K562 (cell line): ENCODE measurements at regions not wholly inside any gene's neighbourhood (a gene's known extent, or its start where the extent isn't known, plus 50 kb on each side); places are given as distances from the start of the nearest gene placed in this dataset.

Source experiments
- ATAC-seq: fragments of 200-7000 bp; cut with Tn5 transposase; 3 replicates; pipeline ENCODE4 v1.9.1; 2020; ENCODE audit warnings: moderate library complexity
- BruUV-seq: library from RNA; stranded (reverse); fragments of 400-500 nt; replicated peaks from 2 replicates; lab custom pipeline; 2021; lab: Mats Ljungman, UMichigan
- CTCF ChIA-PET: fragments of 300-600 bp; formaldehyde crosslinking; extraction: SDS; loops from one replicate; lab custom pipeline; 2021; ENCODE audit warnings: low intra/inter-chr PET ratio; lab: Yijun Ruan, JAX
- POLR2A ChIA-PET: fragments of 300-600, 350-650 bp; sonication (Branson Sonifier 250); formaldehyde crosslinking; extraction: SDS; loops from one replicate; lab custom pipeline; 2021; ENCODE audit warnings: antibody characterized with exemption, inconsistent platforms; lab: Yijun Ruan, JAX
- DNase-seq, 4 experiments: peaks; one replicate each; pipeline versions ENCODE4 v3.0.0 to v3.0.0-alpha.2; 2011 to 2018; ENCODE audit warnings: low spot score in 3 of 4, mixed read lengths in 3 of 4; ENCODE audit errors: extremely low read depth in 1 of 4
- FAIRE-seq: peaks from 2 replicates; lab custom pipeline; 2011; peaks lifted over from hg19 to GRCh38; lab: Jason Lieb, UNC
- H2AFZ ChIP-seq: 2 replicates; pipeline ENCODE4 v1.6.0; 2011; ENCODE audit warnings: low read depth, low read length, control low read depth, inconsistent platforms
- H3K27ac ChIP-seq: fragments of 200-600 bp; 3 replicates; pipeline ENCODE4 v1.8.0; 2011; ENCODE audit warnings: low read depth, mild to moderate bottlenecking, control low read depth, inconsistent platforms, low read length, moderate library complexity, mixed read lengths; ENCODE audit errors: extremely low read depth
- H3K27me3 ChIP-seq, 2 experiments: fragments of 300-600 bp in 1 of 2; 2 replicates in 1 of 2; 3 replicates in 1 of 2; pipeline versions ENCODE4 v1.6.0 to v1.8.0; 2011; ENCODE audit warnings: inconsistent platforms in 2 of 2, low read length in 2 of 2, mild to moderate bottlenecking in 1 of 2, mixed read lengths in 1 of 2, moderate library complexity in 1 of 2; ENCODE audit not compliant: control insufficient read depth in 2 of 2, insufficient read depth in 2 of 2
- H3K36me3 ChIP-seq: fragments of 300-600 bp; 3 replicates; pipeline ENCODE4 v1.8.0; 2011; ENCODE audit warnings: mild to moderate bottlenecking, low read length, inconsistent platforms; ENCODE audit not compliant: control insufficient read depth, insufficient read depth
- H3K4me1 ChIP-seq, 2 experiments: fragments of 200-600 bp in 1 of 2; replicated peaks in 1 of 2; 2 replicates in 1 of 2; 3 replicates in 1 of 2; pipeline versions ENCODE4 v1.5.1 to v1.8.0; 2011; ENCODE audit warnings: inconsistent platforms in 2 of 2, low read length in 2 of 2, mild to moderate bottlenecking in 1 of 2, mixed read lengths in 1 of 2, moderate library complexity in 1 of 2; ENCODE audit not compliant: control insufficient read depth in 2 of 2, insufficient read depth in 2 of 2
- H3K4me2 ChIP-seq: 2 replicates; pipeline ENCODE4 v1.6.1; 2011; ENCODE audit warnings: low read length, control low read depth, inconsistent platforms, mixed read lengths; ENCODE audit not compliant: insufficient read depth
- H3K4me3 ChIP-seq: fragments of 200-600 bp; sonication (generic), shearing (Covaris generic); 2 replicates; pipeline ENCODE4 v1.5.1; 2016; ENCODE audit warnings: control low read depth, inconsistent platforms
- H3K79me2 ChIP-seq: fragments of 200-600 bp; 3 replicates; pipeline ENCODE4 v1.8.0; 2011; ENCODE audit warnings: low read length, inconsistent platforms; ENCODE audit not compliant: control insufficient read depth, insufficient read depth
- H3K9ac ChIP-seq, 2 experiments: 2 replicates each; pipeline versions ENCODE4 v1.6.0 to v1.6.1; 2011; ENCODE audit warnings: low read depth in 2 of 2, low read length in 2 of 2, control low read depth in 1 of 2, inconsistent platforms in 1 of 2, mild to moderate bottlenecking in 1 of 2, mixed read lengths in 1 of 2; ENCODE audit not compliant: insufficient read depth in 1 of 2
- H3K9me1 ChIP-seq: one replicate; pipeline ENCODE4 v1.6.0; 2011; ENCODE audit warnings: inconsistent platforms, mild to moderate bottlenecking, low read length, moderate library complexity; ENCODE audit not compliant: control insufficient read depth, insufficient read depth
- H3K9me3 ChIP-seq: replicated peaks from 2 replicates; pipeline ENCODE4 v1.5.1; 2011; ENCODE audit warnings: low read depth, low read length, inconsistent platforms; ENCODE audit not compliant: control insufficient read depth, insufficient read depth
- H4K20me1 ChIP-seq: replicated peaks from 2 replicates; pipeline ENCODE4 v1.6.1; 2011; ENCODE audit warnings: low read length, inconsistent platforms, mixed read lengths; ENCODE audit not compliant: control insufficient read depth, insufficient read depth
- BHLHE40 ChIP-seq: IDR thresholded peaks from 2 replicates; pipeline ENCODE4 v1.6.1; 2011; ENCODE audit warnings: low read length, improper control_type of control experiment
- CBX1 ChIP-seq: sonication (generic); IDR thresholded peaks from 2 replicates; pipeline ENCODE4 v1.6.1; 2016; ENCODE audit warnings: antibody characterized with exemption, low read depth, mild to moderate bottlenecking
- MCM3 ChIP-seq: fragments of 450-650 bp; IDR thresholded peaks from 2 replicates; pipeline ENCODE4 v1.6.1; 2016
- NR2F6 ChIP-seq: fragments of 450-650 bp; formaldehyde crosslinking; IDR thresholded peaks from 2 replicates; pipeline ENCODE4 v1.4.0; 2020; ENCODE audit warnings: mild to moderate bottlenecking
- POLR2AphosphoS2 ChIP-seq: IDR thresholded peaks from 2 replicates; pipeline ENCODE4 v1.6.1; 2012; ENCODE audit warnings: low read length, improper control_type of control experiment
- POLR3G ChIP-seq: IDR thresholded peaks from 2 replicates; pipeline ENCODE4 v1.6.1; 2011; ENCODE audit not compliant: insufficient read length, insufficient replicate concordance; ENCODE audit errors: extremely low read depth
- RCOR1 ChIP-seq, 2 experiments: IDR thresholded peaks; 2 replicates each; pipeline ENCODE4 v1.6.1; 2012; ENCODE audit warnings: low read depth in 2 of 2, low read length in 2 of 2, borderline replicate concordance in 1 of 2, improper control_type of control experiment in 1 of 2
- SP2 ChIP-seq: IDR thresholded peaks from 2 replicates; pipeline ENCODE4 v1.6.1; 2011; ENCODE audit warnings: mild to moderate bottlenecking, low read depth, low read length, moderate library complexity; ENCODE audit not compliant: poor library complexity, severe bottlenecking; ENCODE audit errors: extremely low read depth
- SRSF7 ChIP-seq: fragments of 200-400 bp; formaldehyde crosslinking; optimal IDR thresholded peaks from 2 replicates; pipeline ENCODE3; 2017; ENCODE audit warnings: mild to moderate bottlenecking, low read depth, low read length
- TCF7L2 ChIP-seq: fragments of 150-350 bp; IDR thresholded peaks from 2 replicates; pipeline ENCODE4 v1.6.1; 2016; ENCODE audit warnings: low read depth, mild to moderate bottlenecking, low read length, moderate library complexity
- ZKSCAN8 ChIP-seq: fragments of 200-800 bp; sonication (Bioruptor generic); IDR thresholded peaks from 2 replicates; pipeline ENCODE4 v1.6.1; 2016; ENCODE audit warnings: missing genetic modification characterization, missing compliant biosample characterization
- ZNF143 ChIP-seq: sonication (generic); formaldehyde crosslinking; IDR thresholded peaks from 2 replicates; pipeline ENCODE4 v1.9.0; 2022; ENCODE audit warnings: mild to moderate bottlenecking, missing genetic modification reagents
- ZNF282 ChIP-seq: sonication (generic); formaldehyde crosslinking; IDR thresholded peaks from 2 replicates; pipeline ENCODE4 v1.8.1; 2023; ENCODE audit warnings: missing genetic modification reagents
- ZNF316 ChIP-seq: fragments of 450-650 bp; IDR thresholded peaks from 2 replicates; pipeline ENCODE4 v1.6.1; 2016
- ZNF324 ChIP-seq: fragments of 250-450 bp; sonication (Bioruptor Pico); IDR thresholded peaks from 2 replicates; pipeline ENCODE4 v1.4.0; 2020; ENCODE audit warnings: mild to moderate bottlenecking
- ZNF384 ChIP-seq: IDR thresholded peaks from 2 replicates; pipeline ENCODE4 v1.6.1; 2012; ENCODE audit warnings: low read depth, low read length, improper control_type of control experiment
- WGBS: fragments of 100-300 bp; shearing (Covaris generic); methylation state at CpG from one replicate; pipeline ENCODE4 v1.1.6; 2016; ENCODE audit warnings: low coverage, mixed read lengths; ENCODE audit not compliant: insufficient coverage; ENCODE audit errors: missing lambda C conversion rate; 5-methylcytosine and 5-hydroxymethylcytosine counted together
- in situ Hi-C: fragments of 300-500 bp; cut with MboI; formaldehyde crosslinking; loops from 4 replicates; pipeline ENCODE4 v1.15.0; 2018; ENCODE audit warnings: inconsistent platforms, mixed read lengths
- intact Hi-C: fragments of 100-400 bp; cut with micrococcal nuclease; formaldehyde crosslinking; loops from 2 replicates; pipeline ENCODE4 v1.14.2; 2022
- TF ChIP-seq, protein P1 (sequence below): fragments of 250-450 bp; sonication (Bioruptor Pico); IDR thresholded peaks from 2 replicates; pipeline ENCODE4 v1.5.0; 2021

DNA sequence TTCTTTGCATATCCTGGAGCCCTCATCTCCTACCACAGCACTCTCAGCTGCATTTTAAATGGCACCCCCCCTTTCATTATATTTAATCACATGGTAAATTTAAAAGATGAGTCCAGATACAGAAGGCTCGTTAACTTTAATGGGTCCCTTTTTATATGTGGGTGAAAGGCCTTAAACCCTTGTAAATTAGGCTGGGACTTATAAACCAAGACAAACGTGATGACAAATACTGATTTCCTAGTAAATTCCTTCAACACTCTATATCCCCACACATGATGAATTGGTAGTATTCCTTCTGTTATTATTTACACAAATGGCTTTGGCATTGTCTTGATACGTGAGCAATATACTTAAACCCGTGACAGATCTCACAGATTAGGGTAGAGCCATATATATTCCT lies 210.6 kb downstream of the CAAP1 start:
- 0% methylated on average over 4 of the region's 4 CpGs for whole genome bisulfite sequencing
- H3K4me2 ChIP-seq, result no peak overlapping the region
- H3K36me3 ChIP-seq, result no peaks in the 10 kb centered on the region
- intact Hi-C loops, result no loop called here
- FAIRE-seq (no peak), ATAC-seq (no peak), DNase-seq (no peak)
- no peaks in the 10 kb centered on the region for H3K27me3 ChIP-seq
- H3K79me2 ChIP-seq, result no peaks in the 10 kb centered on the region
- no peak overlapping the region for H2AFZ ChIP-seq
- H3K9ac ChIP-seq, result no peak overlapping the region
- CTCF ChIA-PET, result no interaction called here
- H3K9me1 ChIP-seq, result no peaks in the 10 kb centered on the region
- H3K27ac ChIP-seq, result no peak overlapping the region
- in situ Hi-C loops, result no loop called here
- no peaks in the 10 kb centered on the region for H4K20me1 ChIP-seq
- no peaks in the 10 kb centered on the region for H3K4me1 ChIP-seq
- no peaks in the 10 kb centered on the region for H3K9me3 ChIP-seq
- no TSS peak for BruUV-seq
- POLR2A ChIA-PET, result no interaction called here
- TF ChIP-seq SRSF7 (no peak), NR2F6 (no peak), ZNF143 (CRISPR knock-in tag) (no peak), ZKSCAN8 (no peak), POLR3G (no peak), ZNF384 (no peak), MCM3 (no peak), SP2 (no peak), CBX1 (no peak), ZNF282 (CRISPR knock-in tag) (no peak), TCF7L2 (no peak), RCOR1 (IDR thresholded peaks at IDR 0.05; ENCODE audit: borderline replicate concordance in 1 of 2, low read depth in 2 of 2, low read length in 2 of 2) (no peak), ZNF324 (CRISPR knock-in tag) (no peak), ZNF316 (no peak), BHLHE40 (no peak), POLR2AphosphoS2 (no peak)
- TF ChIP-seq, protein P1, sequence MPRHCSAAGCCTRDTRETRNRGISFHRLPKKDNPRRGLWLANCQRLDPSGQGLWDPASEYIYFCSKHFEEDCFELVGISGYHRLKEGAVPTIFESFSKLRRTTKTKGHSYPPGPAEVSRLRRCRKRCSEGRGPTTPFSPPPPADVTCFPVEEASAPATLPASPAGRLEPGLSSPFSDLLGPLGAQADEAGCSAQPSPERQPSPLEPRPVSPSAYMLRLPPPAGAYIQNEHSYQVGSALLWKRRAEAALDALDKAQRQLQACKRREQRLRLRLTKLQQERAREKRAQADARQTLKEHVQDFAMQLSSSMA, result no peak
- H3K4me3 ChIP-seq, result no peak overlapping the region
